ENCODE measurements at regions not wholly inside any gene's neighbourhood (a gene's known extent, or its start where the extent isn't known, plus 50 kb on each side); places are given as distances from the start of the nearest gene placed in this dataset.

GRCh38 chr13:90899416-90899815 is 448.1 kb upstream of the MIR17HG start:
- Histone ChIP-seq H3K27me3 (ENCODE audit: control insufficient read depth, insufficient read depth, low read length) (no peaks in the 10 kb centered on the region), H3K27ac (ENCODE audit: low read depth, low read length) (no peak overlapping the region), H3K9me3 (ENCODE audit: control insufficient read depth, insufficient read depth, low read length) (no peaks in the 10 kb centered on the region), H3K4me3 (ENCODE audit: low read depth, low read length) (no peak overlapping the region)
- DNase-seq (ENCODE audit: low read depth, low spot score): no peak
- ChIA-PET CTCF (interaction anchor here (1.4 kb wide), 1 partner anchor 32 kb away, joined by 3 read pairs; no protein-coding TSS in a partner anchor), POLR2A (no interaction called here)
- TF ChIP-seq CTCF (IDR thresholded peaks at IDR 0.05; ENCODE audit: low read depth, low read length): no peak

- DNase-seq (ENCODE audit: low read depth, low spot score): no peak
- TF ChIP-seq CTCF (IDR thresholded peaks at IDR 0.05; ENCODE audit: low read depth, low read length): no peak
- Histone ChIP-seq H3K4me3 (ENCODE audit: low read depth, low read length) (no peak overlapping the region), H3K27me3 (ENCODE audit: control insufficient read depth, insufficient read depth, low read length) (no peaks in the 10 kb centered on the region), H3K27ac (ENCODE audit: low read depth, low read length) (no peak overlapping the region), H3K9me3 (ENCODE audit: control insufficient read depth, insufficient read depth, low read length) (no peaks in the 10 kb centered on the region)
- POLR2A ChIA-PET: no interaction called here
- CTCF ChIA-PET: no interaction called here
These were observed 445.2 kb upstream of the MIR17HG start for GRCh38 chr13:90902255-90902654.

GRCh38 chr13:90906554-90906953 is 440.9 kb upstream of the MIR17HG start:
- ChIA-PET POLR2A (no interaction called here), CTCF (no interaction called here)

GRCh38 chr13:90908792-90909191 is 438.7 kb upstream of the MIR17HG start:
- TF ChIP-seq CTCF (IDR thresholded peaks at IDR 0.05; ENCODE audit: low read depth, low read length): no peak
- no peaks in the 10 kb centered on the region for H3K9me3 ChIP-seq (ENCODE audit: control insufficient read depth, insufficient read depth, low read length)
- ChIA-PET CTCF (no interaction called here), POLR2A (no interaction called here)
- no peak overlapping the region for H3K27ac ChIP-seq (ENCODE audit: low read depth, low read length)
- H3K4me3 ChIP-seq (ENCODE audit: low read depth, low read length): no peak overlapping the region
- no peak for DNase-seq (ENCODE audit: low read depth, low spot score)
- H3K27me3 ChIP-seq (ENCODE audit: control insufficient read depth, insufficient read depth, low read length): no peaks in the 10 kb centered on the region

More at GRCh38 chr13:90906554-90906953, 440.9 kb upstream of the MIR17HG start:
- no peak for TF ChIP-seq CTCF (IDR thresholded peaks at IDR 0.05; ENCODE audit: low read depth, low read length)
- Histone ChIP-seq H3K4me3 (ENCODE audit: low read depth, low read length) (no peak overlapping the region), H3K27me3 (ENCODE audit: control insufficient read depth, insufficient read depth, low read length) (no peaks in the 10 kb centered on the region), H3K27ac (ENCODE audit: low read depth, low read length) (no peak overlapping the region), H3K9me3 (ENCODE audit: control insufficient read depth, insufficient read depth, low read length) (no peaks in the 10 kb centered on the region)
- DNase-seq (ENCODE audit: low read depth, low spot score): no peak

- Histone ChIP-seq H3K9me3 (ENCODE audit: control insufficient read depth, insufficient read depth, low read length) (no peaks in the 10 kb centered on the region), H3K27me3 (ENCODE audit: control insufficient read depth, insufficient read depth, low read length) (no peaks in the 10 kb centered on the region), H3K27ac (ENCODE audit: low read depth, low read length) (no peak overlapping the region), H3K4me3 (ENCODE audit: low read depth, low read length) (no peak overlapping the region)
- POLR2A ChIA-PET: no interaction called here
- no peak for TF ChIP-seq CTCF (IDR thresholded peaks at IDR 0.05; ENCODE audit: low read depth, low read length)
- DNase-seq (ENCODE audit: low read depth, low spot score): no peak
- CTCF ChIA-PET: no interaction called here
These were observed 437.4 kb upstream of the MIR17HG start for GRCh38 chr13:90910018-90910639.

All from AG04450 (cell line).